Omental fat pad (tissue), 3 donors: ENCODE measurements at regions not wholly inside any gene's neighbourhood (a gene's known extent, or its start where the extent isn't known, plus 50 kb on each side); places are given as distances from the start of the nearest gene placed in this dataset.
"Not testable (repeated sequence)": the region's sequence is repeated elsewhere in the genome, so short reads cannot be mapped to it uniquely, and the experiment has no call there.

ENCODE experiments used
- ATAC-seq: fragments of 150-250 bp; one replicate; pipeline ENCODE4 v1.9.1; 2016; ENCODE audit warnings: mild to moderate bottlenecking, moderate library complexity; ENCODE audit not compliant: low FRiP score
- DNase-seq: peaks from one replicate; pipeline ENCODE4 v3.0.0-alpha.2; 2019; ENCODE audit warnings: low spot score
- TF ChIP-seq, protein P1 (sequence below), 3 donors: fragments of 450-650 bp; IDR thresholded peaks; one replicate each; pipeline ENCODE4 v1.5.1; 2016 to 2017; ENCODE audit warnings: antibody characterized with exemption in 3 of 3, mild to moderate bottlenecking in 3 of 3, moderate library complexity in 2 of 3

DNA sequence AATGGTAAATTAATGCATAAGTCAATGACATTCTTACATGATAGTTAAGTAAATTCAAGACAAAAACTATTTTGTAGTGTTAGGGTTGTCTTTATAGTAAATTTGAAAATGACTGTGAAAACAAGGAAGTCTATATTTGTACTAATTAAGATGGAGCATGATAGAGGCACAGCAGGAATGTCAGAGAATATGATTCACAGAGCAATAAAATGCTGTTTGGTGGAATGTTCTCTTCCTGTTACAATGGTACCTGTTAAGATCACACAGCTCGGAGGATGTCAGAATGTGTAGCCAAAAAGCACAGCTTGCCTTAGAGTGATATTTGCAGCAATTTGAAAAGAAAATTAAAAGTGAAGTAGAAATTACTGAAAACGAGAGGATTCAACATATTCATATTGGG, 2339.7 kb upstream of the RAG2 start:
- TF ChIP-seq, protein P1, sequence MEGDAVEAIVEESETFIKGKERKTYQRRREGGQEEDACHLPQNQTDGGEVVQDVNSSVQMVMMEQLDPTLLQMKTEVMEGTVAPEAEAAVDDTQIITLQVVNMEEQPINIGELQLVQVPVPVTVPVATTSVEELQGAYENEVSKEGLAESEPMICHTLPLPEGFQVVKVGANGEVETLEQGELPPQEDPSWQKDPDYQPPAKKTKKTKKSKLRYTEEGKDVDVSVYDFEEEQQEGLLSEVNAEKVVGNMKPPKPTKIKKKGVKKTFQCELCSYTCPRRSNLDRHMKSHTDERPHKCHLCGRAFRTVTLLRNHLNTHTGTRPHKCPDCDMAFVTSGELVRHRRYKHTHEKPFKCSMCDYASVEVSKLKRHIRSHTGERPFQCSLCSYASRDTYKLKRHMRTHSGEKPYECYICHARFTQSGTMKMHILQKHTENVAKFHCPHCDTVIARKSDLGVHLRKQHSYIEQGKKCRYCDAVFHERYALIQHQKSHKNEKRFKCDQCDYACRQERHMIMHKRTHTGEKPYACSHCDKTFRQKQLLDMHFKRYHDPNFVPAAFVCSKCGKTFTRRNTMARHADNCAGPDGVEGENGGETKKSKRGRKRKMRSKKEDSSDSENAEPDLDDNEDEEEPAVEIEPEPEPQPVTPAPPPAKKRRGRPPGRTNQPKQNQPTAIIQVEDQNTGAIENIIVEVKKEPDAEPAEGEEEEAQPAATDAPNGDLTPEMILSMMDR (IDR thresholded peaks at IDR 0.05), result no peak
- DNase-seq (no peak), ATAC-seq (no peak)

DNA sequence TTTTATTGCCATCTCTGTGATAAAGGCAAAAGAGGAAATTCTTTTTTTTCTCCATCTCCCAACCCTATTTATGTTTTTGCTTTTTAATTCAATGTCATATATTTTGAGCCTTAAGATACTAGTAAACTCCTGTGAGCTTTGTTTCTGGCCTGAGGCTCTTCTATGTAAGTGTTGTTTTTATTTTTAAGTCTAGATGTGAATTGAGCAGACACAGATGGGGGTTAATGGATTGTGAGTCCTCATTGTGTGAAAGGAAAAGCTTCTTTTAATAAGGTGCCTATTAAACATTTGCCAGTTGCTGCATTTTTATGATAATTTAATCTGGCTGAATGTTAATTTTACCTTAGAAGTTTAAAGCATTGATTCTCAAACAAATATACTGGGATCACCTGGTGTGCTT, 2337.9 kb upstream of the RAG2 start:
- TF ChIP-seq, protein P1 (IDR thresholded peaks at IDR 0.05), result no peak
- ATAC-seq, result no peak
- no peak for DNase-seq

DNA sequence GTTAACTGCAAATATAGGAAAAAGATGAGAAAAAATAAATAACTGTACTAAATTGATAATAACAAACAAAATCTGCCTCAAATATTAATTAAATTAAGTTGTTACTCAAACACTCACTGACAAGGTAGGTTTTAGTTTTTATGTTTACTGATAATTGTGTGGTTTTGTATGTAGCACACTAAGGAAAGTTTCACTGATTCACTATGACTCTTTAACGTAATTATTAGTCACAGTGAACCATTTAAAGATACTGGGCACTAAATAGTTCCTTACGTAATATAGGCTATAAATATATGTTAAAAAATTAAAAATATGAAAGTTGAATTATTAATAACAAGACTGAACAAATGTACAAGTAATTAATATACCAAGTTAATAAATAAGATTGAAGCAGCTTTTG, 2330.0 kb upstream of the RAG2 start:
- TF ChIP-seq, protein P1 (IDR thresholded peaks at IDR 0.05), result no peak
- DNase-seq (no peak), ATAC-seq (no peak)

DNA sequence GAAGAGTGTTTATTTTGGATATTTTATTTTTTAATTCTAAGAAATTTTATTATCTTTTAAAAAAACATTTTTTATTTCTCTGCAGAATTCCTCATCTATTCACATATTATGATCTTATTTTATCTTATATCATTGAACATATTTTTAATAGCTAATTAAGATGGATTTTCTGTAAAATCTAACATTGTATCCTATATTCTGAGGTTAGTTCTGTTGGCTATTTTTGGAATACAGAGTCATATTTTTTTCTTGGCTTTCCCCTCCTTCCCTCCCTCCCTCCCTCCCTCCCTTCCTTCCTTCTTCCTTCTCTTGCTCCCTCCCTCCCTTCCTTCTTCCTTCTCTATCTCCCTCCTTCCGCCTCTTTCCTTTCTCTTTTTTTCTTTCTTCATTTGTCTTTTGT, 2326.6 kb upstream of the RAG2 start:
- TF ChIP-seq, protein P1 (IDR thresholded peaks at IDR 0.05), result no peak
- no peak for ATAC-seq
- DNase-seq, result no peak

DNA sequence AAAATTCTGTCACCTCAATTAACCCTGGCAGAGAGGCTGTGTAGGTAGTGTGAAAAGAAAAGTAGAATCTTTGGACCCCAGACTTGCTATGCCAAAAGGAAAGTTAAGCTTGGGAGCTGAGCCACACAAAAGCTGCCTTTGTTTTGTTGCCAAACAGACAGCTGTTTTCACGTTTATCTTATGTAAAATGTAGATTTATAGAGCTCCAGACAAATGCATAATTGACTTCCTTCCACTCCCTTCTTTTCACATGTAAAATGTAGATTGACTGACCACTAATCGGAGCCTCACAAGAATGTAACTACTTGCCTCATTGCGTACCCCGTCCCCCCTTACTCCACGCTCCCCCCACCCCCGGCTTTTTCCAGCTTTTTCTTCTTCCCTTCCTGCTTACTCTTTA, 2302.2 kb upstream of the RAG2 start:
- TF ChIP-seq, protein P1 (IDR thresholded peaks at IDR 0.05), result no peak
- DNase-seq (no peak), ATAC-seq (no peak)

DNA sequence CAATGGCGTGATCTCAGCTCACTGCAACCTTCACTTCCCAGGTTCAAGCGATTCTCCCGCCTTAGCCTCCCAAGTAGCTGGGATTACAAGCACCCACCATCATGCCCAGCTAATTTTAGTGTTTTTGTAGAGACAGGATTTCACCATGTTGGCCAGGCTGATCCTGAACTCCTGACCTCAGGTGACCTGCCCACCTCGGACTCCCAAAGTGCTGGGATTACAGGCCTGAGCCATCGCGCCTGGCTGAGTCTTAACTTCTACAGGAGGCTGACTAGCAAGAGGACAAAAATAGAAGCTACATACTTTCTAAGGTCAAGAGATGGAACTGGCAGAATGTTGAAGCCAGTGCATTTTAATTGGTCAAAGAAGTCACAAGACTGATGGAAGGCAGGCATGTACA, 2296.2 kb upstream of the RAG2 start:
- ATAC-seq, DNase-seq: not testable (repeated sequence)

DNA sequence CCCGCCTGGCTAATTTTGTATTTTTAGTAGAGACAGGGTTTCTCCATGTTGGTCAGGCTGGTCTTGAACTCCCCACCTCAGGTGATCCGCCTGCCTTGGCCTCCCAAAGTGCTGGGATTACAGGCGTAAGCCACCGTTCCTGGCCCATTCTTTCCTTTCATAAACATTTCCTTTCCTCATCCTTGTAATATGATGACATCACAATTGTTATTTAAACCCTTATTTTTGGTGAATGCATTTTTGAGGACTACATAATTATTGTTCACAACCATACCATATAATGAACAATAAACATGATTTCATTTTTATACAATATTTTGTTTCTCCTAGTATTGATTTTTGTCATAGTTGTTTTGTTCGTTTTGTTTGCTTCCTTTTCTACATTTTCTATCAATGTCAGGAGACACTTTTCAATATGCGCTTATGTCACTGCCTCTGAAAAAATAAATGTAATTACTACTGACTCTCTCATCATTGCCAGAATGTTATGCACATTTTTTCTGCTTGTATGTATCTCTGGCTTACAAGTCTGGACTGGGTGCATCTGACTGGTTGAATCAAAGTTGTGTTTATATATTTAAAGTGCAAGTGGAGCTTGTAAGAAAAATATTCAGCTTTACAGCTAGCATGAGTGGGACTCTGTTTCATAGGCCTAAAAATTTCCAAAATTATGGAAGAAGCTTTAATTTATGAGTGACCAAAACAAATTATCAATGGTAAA, 2286.3 kb upstream of the RAG2 start:
- TF ChIP-seq, protein P1 (IDR thresholded peaks at IDR 0.05), result no peak
- ATAC-seq, result no peak
- no peak for DNase-seq
